Loucy (cell line): ENCODE measurements at regions not wholly inside any gene's neighbourhood (a gene's known extent, or its start where the extent isn't known, plus 50 kb on each side); places are given as distances from the start of the nearest gene placed in this dataset.

Experiments used
- CTCF ChIP-seq: fragments of 200-600 bp; sonication (generic); conservative IDR thresholded peaks from 2 replicates; pipeline ENCODE4 v1.5.1; 2014; ENCODE audit warnings: mild to moderate bottlenecking, antibody characterized with exemption, low read length
- EZH2phosphoT487 ChIP-seq: fragments of 200-600 bp; IDR thresholded peaks from 2 replicates; pipeline ENCODE4 v1.6.1; 2018; ENCODE audit warnings: antibody characterized with exemption, mild to moderate bottlenecking, moderate library complexity, borderline replicate concordance

- no peak for TF ChIP-seq CTCF
- no peak for TF ChIP-seq EZH2phosphoT487
Observed at GRCh38 chr4:189767941-189768340, 172.7 kb upstream of the FRG1 start.
